ENCODE measurements at regions not wholly inside any gene's neighbourhood (a gene's known extent, or its start where the extent isn't known, plus 50 kb on each side); places are given as distances from the start of the nearest gene placed in this dataset.

DNA sequence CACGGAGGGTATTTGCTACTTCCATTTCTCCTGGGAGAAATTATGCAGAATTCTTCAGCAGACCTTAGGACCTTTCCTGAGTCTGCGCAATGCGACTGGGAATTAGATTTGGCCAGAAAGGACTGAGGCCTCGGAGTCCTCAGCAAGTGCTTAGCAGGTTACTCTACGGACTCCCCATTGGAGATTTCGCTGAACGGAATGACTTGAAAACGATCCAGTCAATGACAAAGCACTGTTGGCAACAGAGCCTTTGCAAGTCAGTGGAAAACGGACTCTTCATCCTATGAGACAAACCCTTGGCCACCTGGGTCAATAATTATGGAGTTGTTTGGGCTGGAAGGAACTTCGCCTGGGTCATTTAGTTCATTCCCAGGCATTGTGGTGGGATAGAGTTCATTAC, 107.4 kb downstream of the FAM204A start:
- no peaks in the 10 kb centered on the region for H4K20me1 ChIP-seq (ENCODE audit: insufficient read depth)

DNA sequence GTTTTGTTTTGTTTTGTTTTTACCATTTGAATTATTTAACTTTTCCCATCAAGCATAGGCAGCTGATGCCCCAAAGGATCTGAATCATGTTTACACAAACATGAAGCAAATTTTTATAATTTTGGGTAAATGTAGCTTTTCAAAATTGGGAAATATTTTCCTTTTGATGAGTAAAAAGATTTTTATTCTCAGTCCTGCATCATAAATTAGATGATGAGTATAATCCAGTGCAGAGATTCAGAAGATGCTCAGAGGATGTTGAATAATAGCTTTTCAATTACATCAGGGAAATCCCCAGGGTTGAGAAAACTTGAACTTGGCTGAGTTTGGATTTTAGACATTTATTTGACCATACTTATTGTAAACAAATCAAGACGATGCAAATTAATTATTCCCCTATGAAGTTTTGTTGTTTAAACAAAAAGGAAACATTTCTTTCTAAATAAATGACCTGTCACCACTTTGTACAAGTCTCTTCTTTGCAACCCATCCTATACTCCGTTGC, 121.7 kb downstream of the FAM204A start:
- Histone ChIP-seq H4K20me1 (ENCODE audit: insufficient read depth) (no peaks in the 10 kb centered on the region), H3K4me2 (no peak overlapping the region), H3K79me2 (ENCODE audit: insufficient read depth) (no peaks in the 10 kb centered on the region), H2AFZ (ENCODE audit: low read depth) (no peak overlapping the region), H3K4me1 (ENCODE audit: control insufficient read depth in 1 of 2, insufficient read depth in 2 of 2, low read depth in 1 of 2, low read length in 1 of 2) (no peaks in the 10 kb centered on the region; a peak in 1 of 4 replicates), H3K9ac (no peak overlapping the region), H3K9me3 (no peaks in the 10 kb centered on the region), H3K27ac (ENCODE audit: low read depth in 2 of 2, low read length in 1 of 2) (no peak overlapping the region), H3K9me2 (0 out of 2 replicates have a peak, but pooled peaks cover 4% of the 10 kb centered on the region), H3K4me3 (ENCODE audit: low read depth in 2 of 2, low read length in 1 of 2) (no peak overlapping the region), H3F3A (replicated peaks; ENCODE audit: insufficient read depth) (no peaks in the 10 kb centered on the region), H3K27me3 (ENCODE audit: insufficient read depth) (no peaks in the 10 kb centered on the region), H3K36me3 (replicated peaks in 1 of 2; ENCODE audit: control insufficient read depth in 1 of 2, insufficient read depth in 2 of 2, low read length in 1 of 2) (no peaks in the 10 kb centered on the region)
- ChIA-PET POLR2A (no interaction called here), CTCF (interaction anchor here (0.7 kb wide), 1 partner anchor 15 kb away, joined by 3 read pairs; no protein-coding TSS in a partner anchor)
- WGBS (ENCODE audit: low lambda C conversion rate), result 7% methylated on average over 2 of the region's 2 CpGs
- no peak for DNase-seq
- TF ChIP-seq SMC3 (IDR thresholded peaks at IDR 0.05; ENCODE audit: low read depth, low read length) (no peak), EZH2phosphoT487 (IDR thresholded peaks at IDR 0.05; ENCODE audit: borderline replicate concordance, low read depth) (no peak), ELF1 (IDR thresholded peaks at IDR 0.05) (no peak), TAF1 (IDR thresholded peaks at IDR 0.05; ENCODE audit: borderline replicate concordance, low read depth, low read length) (no peak), FOXJ3 (CRISPR knock-in tag; IDR thresholded peaks at IDR 0.05) (no peak), JUND (IDR thresholded peaks at IDR 0.05) (no peak)
- TF ChIP-seq, protein P1, sequence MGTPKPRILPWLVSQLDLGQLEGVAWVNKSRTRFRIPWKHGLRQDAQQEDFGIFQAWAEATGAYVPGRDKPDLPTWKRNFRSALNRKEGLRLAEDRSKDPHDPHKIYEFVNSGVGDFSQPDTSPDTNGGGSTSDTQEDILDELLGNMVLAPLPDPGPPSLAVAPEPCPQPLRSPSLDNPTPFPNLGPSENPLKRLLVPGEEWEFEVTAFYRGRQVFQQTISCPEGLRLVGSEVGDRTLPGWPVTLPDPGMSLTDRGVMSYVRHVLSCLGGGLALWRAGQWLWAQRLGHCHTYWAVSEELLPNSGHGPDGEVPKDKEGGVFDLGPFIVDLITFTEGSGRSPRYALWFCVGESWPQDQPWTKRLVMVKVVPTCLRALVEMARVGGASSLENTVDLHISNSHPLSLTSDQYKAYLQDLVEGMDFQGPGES (IDR thresholded peaks at IDR 0.05; ENCODE audit: low read depth, low read length), result no peak
- TF ChIP-seq, protein P2, sequence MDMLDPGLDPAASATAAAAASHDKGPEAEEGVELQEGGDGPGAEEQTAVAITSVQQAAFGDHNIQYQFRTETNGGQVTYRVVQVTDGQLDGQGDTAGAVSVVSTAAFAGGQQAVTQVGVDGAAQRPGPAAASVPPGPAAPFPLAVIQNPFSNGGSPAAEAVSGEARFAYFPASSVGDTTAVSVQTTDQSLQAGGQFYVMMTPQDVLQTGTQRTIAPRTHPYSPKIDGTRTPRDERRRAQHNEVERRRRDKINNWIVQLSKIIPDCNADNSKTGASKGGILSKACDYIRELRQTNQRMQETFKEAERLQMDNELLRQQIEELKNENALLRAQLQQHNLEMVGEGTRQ (IDR thresholded peaks at IDR 0.05; ENCODE audit: borderline replicate concordance, low read depth, low read length), result no peak
- TF ChIP-seq, protein P3, sequence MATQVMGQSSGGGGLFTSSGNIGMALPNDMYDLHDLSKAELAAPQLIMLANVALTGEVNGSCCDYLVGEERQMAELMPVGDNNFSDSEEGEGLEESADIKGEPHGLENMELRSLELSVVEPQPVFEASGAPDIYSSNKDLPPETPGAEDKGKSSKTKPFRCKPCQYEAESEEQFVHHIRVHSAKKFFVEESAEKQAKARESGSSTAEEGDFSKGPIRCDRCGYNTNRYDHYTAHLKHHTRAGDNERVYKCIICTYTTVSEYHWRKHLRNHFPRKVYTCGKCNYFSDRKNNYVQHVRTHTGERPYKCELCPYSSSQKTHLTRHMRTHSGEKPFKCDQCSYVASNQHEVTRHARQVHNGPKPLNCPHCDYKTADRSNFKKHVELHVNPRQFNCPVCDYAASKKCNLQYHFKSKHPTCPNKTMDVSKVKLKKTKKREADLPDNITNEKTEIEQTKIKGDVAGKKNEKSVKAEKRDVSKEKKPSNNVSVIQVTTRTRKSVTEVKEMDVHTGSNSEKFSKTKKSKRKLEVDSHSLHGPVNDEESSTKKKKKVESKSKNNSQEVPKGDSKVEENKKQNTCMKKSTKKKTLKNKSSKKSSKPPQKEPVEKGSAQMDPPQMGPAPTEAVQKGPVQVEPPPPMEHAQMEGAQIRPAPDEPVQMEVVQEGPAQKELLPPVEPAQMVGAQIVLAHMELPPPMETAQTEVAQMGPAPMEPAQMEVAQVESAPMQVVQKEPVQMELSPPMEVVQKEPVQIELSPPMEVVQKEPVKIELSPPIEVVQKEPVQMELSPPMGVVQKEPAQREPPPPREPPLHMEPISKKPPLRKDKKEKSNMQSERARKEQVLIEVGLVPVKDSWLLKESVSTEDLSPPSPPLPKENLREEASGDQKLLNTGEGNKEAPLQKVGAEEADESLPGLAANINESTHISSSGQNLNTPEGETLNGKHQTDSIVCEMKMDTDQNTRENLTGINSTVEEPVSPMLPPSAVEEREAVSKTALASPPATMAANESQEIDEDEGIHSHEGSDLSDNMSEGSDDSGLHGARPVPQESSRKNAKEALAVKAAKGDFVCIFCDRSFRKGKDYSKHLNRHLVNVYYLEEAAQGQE (IDR thresholded peaks at IDR 0.05; ENCODE audit: low read depth, low read length), result no peak

More for the DNA sequence above, 107.4 kb downstream of the FAM204A start:
- ChIA-PET POLR2A (no interaction called here), CTCF (interaction anchor here (0.6 kb wide), 1 partner anchor 696 kb away, joined by 3 read pairs; no protein-coding TSS in a partner anchor)
- DNase-seq, result no peak
- Histone ChIP-seq H3K36me3 (replicated peaks in 1 of 2; ENCODE audit: control insufficient read depth in 1 of 2, insufficient read depth in 2 of 2, low read length in 1 of 2) (no peaks in the 10 kb centered on the region), H3K79me2 (ENCODE audit: insufficient read depth) (no peaks in the 10 kb centered on the region), H3K9me2 (no peaks in the 10 kb centered on the region), H3K27ac (ENCODE audit: low read depth in 2 of 2, low read length in 1 of 2) (no peak overlapping the region), H3K9me3 (no peaks in the 10 kb centered on the region), H3K27me3 (ENCODE audit: insufficient read depth) (no peaks in the 10 kb centered on the region), H2AFZ (ENCODE audit: low read depth) (no peak overlapping the region), H3K9ac (no peak overlapping the region), H3K4me3 (ENCODE audit: low read depth in 2 of 2, low read length in 1 of 2) (no peak overlapping the region), H3K4me1 (ENCODE audit: control insufficient read depth in 1 of 2, insufficient read depth in 2 of 2, low read depth in 1 of 2, low read length in 1 of 2) (peaks cover 0 to 10% of the 10 kb centered on the region in 2 experiments; a peak in 2 of 4 replicates), H3K4me2 (no peak overlapping the region), H3F3A (replicated peaks; ENCODE audit: insufficient read depth) (no peaks in the 10 kb centered on the region)
- 10% methylated on average over 3 of the region's 10 CpGs for WGBS (ENCODE audit: low lambda C conversion rate)
- TF ChIP-seq JUND (IDR thresholded peaks at IDR 0.05), result no peak

All from SK-N-SH (cell line).